ENCODE measurements at regions not wholly inside any gene's neighbourhood (a gene's known extent, or its start where the extent isn't known, plus 50 kb on each side); places are given as distances from the start of the nearest gene placed in this dataset.

GRCh38 chr15:46331546-46331945 lies 696.7 kb downstream of the SQOR start:
- Histone ChIP-seq H2BK20ac (ENCODE audit: low read depth, low read length) (no peak overlapping the region), H4K91ac (ENCODE audit: insufficient read depth, low read depth, low read length) (no peak overlapping the region), H3K9me3 (ENCODE audit: control insufficient read depth, insufficient read depth, low read length) (no peaks in the 10 kb centered on the region), H3K9me1 (ENCODE audit: insufficient read depth, low read length) (no peaks in the 10 kb centered on the region), H2BK120ac (ENCODE audit: low read depth, low read length) (no peak overlapping the region), H2AK5ac (ENCODE audit: low read depth, low read length) (no peak overlapping the region), H2BK15ac (ENCODE audit: low read depth, low read length) (no peak overlapping the region), H4K20me1 (ENCODE audit: insufficient read depth, low read length) (no peaks in the 10 kb centered on the region), H3K4me2 (ENCODE audit: low read depth, low read length) (no peak overlapping the region), H3K4ac (ENCODE audit: low read depth, low read length) (no peak overlapping the region), H4K5ac (ENCODE audit: low read depth, low read length) (no peak overlapping the region), H2AFZ (replicated peaks; ENCODE audit: low read length, poor library complexity) (no peak overlapping the region), H3K4me3 (ENCODE audit: insufficient read depth, low read depth, low read length) (no peak overlapping the region), H3K79me1 (ENCODE audit: low read depth in 1 of 2, low read length in 2 of 2) (no peaks in the 10 kb centered on the region), H3K18ac (ENCODE audit: low read depth, low read length) (no peak overlapping the region), H3K4me1 (ENCODE audit: control insufficient read depth, insufficient read depth, low read length) (no peaks in the 10 kb centered on the region), H3K36me3 (ENCODE audit: control insufficient read depth, insufficient read depth, low read length) (no peaks in the 10 kb centered on the region), H4K8ac (ENCODE audit: low read depth in 2 of 2, low read length in 2 of 2) (no peak overlapping the region), H3K9ac (ENCODE audit: low read depth, low read length) (no peak overlapping the region), H2AK9ac (replicated peaks; ENCODE audit: low read depth, low read length, poor library complexity) (no peak overlapping the region), H3K23ac (ENCODE audit: low read depth, low read length) (no peak overlapping the region), H3K27me3 (ENCODE audit: control insufficient read depth, insufficient read depth, low read length) (no peaks in the 10 kb centered on the region), H3K27ac (ENCODE audit: insufficient read depth, low read length) (no peak overlapping the region), H3K56ac (ENCODE audit: extremely low read depth, insufficient read depth, low read length) (no peak overlapping the region), H2BK5ac (ENCODE audit: low read depth, low read length, poor library complexity, severe bottlenecking) (no peak overlapping the region), H3K14ac (replicated peaks; ENCODE audit: low read depth, low read length) (no peak overlapping the region)
- ATAC-seq (ENCODE audit: low read depth) (no peak), DNase-seq (no peak)
- TF ChIP-seq CEBPB (IDR thresholded peaks at IDR 0.05; ENCODE audit: low read depth, low read length), result peak; percentile 69
- no peak for TF ChIP-seq MAZ (IDR thresholded peaks at IDR 0.05; ENCODE audit: borderline replicate concordance, low read depth, low read length)
- CTCF ChIA-PET, result no interaction called here
- dilution Hi-C loops (cut with HindIII; ENCODE audit: low sequenced_read_pairs, unreplicated experiment) (no loop called here), intact Hi-C loops (cut with micrococcal nuclease) (no loop called here), in situ Hi-C loops (cut with MboI; ENCODE audit: low sequenced_read_pairs) (no loop called here)
- POLR2A ChIA-PET (ENCODE audit: unreplicated experiment), result no interaction called here
- no TSS peak for BruUV-seq (replicated peaks)

Data from IMR-90 (cell line).